Fibroblast of lung (primary cell): ENCODE measurements at regions not wholly inside any gene's neighbourhood (a gene's known extent, or its start where the extent isn't known, plus 50 kb on each side); places are given as distances from the start of the nearest gene placed in this dataset.
A peak's percentile ranks its signal among the peaks of the same experiment; 100 is the strongest.

Experiments
- DNase-seq, 2 donors: peaks; one replicate each; pipeline versions ENCODE4 v3.0.0 to v3.0.0-alpha.2; 2010; ENCODE audit warnings: low read depth in 2 of 2
- H2AFZ ChIP-seq: 2 replicates; pipeline ENCODE4 v1.5.1; 2012; ENCODE audit warnings: low read length, control low read depth, inconsistent platforms
- H3K27ac ChIP-seq: 2 replicates; pipeline ENCODE4 v1.5.1; 2011; ENCODE audit warnings: low read length, control low read depth; ENCODE audit not compliant: insufficient read depth
- H3K27me3 ChIP-seq: 2 replicates; pipeline ENCODE4 v1.5.1; 2011; ENCODE audit warnings: mild to moderate bottlenecking, low read length; ENCODE audit not compliant: control insufficient read depth, insufficient read depth
- H3K36me3 ChIP-seq: 2 replicates; pipeline ENCODE4 v1.5.1; 2011; ENCODE audit warnings: low read length; ENCODE audit not compliant: control insufficient read depth, insufficient read depth
- H3K4me1 ChIP-seq: 2 replicates; pipeline ENCODE4 v1.5.1; 2011; ENCODE audit warnings: low read length; ENCODE audit not compliant: control insufficient read depth, insufficient read depth; ENCODE audit errors: extremely low read depth
- H3K4me2 ChIP-seq: 2 replicates; pipeline ENCODE4 v1.5.1; 2011; ENCODE audit warnings: low read length, control low read depth; ENCODE audit not compliant: insufficient read depth; ENCODE audit errors: extremely low read depth
- H3K4me3 ChIP-seq, 4 experiments: fragments of 200-600 bp in 1 of 4; sonication (generic) in 1 of 4; replicated peaks in 1 of 4; 2 replicates each; pipeline ENCODE4 v1.5.1; 2011 to 2016; ENCODE audit warnings: low read length in 4 of 4, low read depth in 3 of 4, mild to moderate bottlenecking in 3 of 4, control low read depth in 2 of 4, inconsistent platforms in 1 of 4, mixed read lengths in 1 of 4; ENCODE audit not compliant: insufficient read depth in 1 of 4; ENCODE audit errors: control extremely low read depth in 1 of 4
- H3K79me2 ChIP-seq: 2 replicates; pipeline ENCODE4 v1.5.1; 2012; ENCODE audit warnings: mild to moderate bottlenecking, low read length, inconsistent platforms; ENCODE audit not compliant: control insufficient read depth, insufficient read depth
- H3K9ac ChIP-seq: 2 replicates; pipeline ENCODE4 v1.5.1; 2011; ENCODE audit warnings: mild to moderate bottlenecking, low read length, control low read depth; ENCODE audit not compliant: insufficient read depth
- H3K9me3 ChIP-seq: 2 replicates; pipeline ENCODE4 v1.5.1; 2012; ENCODE audit warnings: low read depth, low read length; ENCODE audit not compliant: control insufficient read depth, insufficient read depth
- H4K20me1 ChIP-seq: 2 replicates; pipeline ENCODE4 v1.5.1; 2011; ENCODE audit warnings: low read length; ENCODE audit not compliant: control insufficient read depth, insufficient read depth; ENCODE audit errors: extremely low read depth
- EZH2 ChIP-seq: IDR thresholded peaks from 2 replicates; pipeline ENCODE4 v1.5.1; 2012; ENCODE audit warnings: low read length, control low read depth, mild to moderate bottlenecking; ENCODE audit errors: missing control alignments
- TF ChIP-seq, protein P1 (sequence below), 2 donors: IDR thresholded peaks in 1 of 2; conservative IDR thresholded peaks in 1 of 2; 1 replicate in 1 of 2; 2 replicates in 1 of 2; pipeline ENCODE4 v1.5.1; 2011 to 2012; ENCODE audit warnings: low read length in 2 of 2, control low read depth in 1 of 2, inconsistent platforms in 1 of 2, low read depth in 1 of 2, mild to moderate bottlenecking in 1 of 2

DNA sequence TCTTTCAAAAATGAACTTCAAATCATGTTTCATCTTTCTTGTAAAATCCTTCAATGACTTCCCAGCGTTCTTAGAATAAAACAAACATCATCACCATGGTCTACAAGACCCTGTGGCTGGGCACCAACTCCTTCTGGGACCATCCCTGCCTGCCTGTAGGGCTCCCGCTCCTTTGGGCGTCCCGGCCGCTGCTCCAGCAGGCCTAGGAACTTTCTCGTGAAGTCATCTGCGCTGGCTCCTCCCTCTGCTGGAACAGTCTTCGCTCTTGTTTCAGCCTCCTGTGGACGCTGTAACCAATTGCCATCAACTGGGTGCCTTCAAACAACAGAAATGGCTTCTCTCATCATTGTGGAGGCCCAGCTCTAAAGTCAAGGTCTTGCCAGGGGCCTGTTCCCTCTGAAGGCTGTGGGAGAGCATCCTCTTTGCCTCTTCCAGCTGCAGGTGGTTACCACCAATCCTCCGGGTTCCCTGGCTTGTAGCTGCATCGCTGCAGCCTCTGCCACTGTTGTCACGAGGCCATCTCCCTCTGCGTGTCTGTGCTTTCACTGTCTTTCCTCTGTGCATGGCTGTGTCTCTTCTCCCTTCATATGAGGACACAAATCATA, 185.5 kb upstream of the SDK2 start:
- H3K4me2 ChIP-seq, result no peak overlapping the region
- no peak overlapping the region for H2AFZ ChIP-seq
- H3K9me3 ChIP-seq, result no peaks in the 10 kb centered on the region
- no peak for TF ChIP-seq EZH2
- TF ChIP-seq, protein P1, sequence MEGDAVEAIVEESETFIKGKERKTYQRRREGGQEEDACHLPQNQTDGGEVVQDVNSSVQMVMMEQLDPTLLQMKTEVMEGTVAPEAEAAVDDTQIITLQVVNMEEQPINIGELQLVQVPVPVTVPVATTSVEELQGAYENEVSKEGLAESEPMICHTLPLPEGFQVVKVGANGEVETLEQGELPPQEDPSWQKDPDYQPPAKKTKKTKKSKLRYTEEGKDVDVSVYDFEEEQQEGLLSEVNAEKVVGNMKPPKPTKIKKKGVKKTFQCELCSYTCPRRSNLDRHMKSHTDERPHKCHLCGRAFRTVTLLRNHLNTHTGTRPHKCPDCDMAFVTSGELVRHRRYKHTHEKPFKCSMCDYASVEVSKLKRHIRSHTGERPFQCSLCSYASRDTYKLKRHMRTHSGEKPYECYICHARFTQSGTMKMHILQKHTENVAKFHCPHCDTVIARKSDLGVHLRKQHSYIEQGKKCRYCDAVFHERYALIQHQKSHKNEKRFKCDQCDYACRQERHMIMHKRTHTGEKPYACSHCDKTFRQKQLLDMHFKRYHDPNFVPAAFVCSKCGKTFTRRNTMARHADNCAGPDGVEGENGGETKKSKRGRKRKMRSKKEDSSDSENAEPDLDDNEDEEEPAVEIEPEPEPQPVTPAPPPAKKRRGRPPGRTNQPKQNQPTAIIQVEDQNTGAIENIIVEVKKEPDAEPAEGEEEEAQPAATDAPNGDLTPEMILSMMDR (conservative IDR thresholded peaks at IDR 0.05 in 1 of 2, IDR thresholded peaks at IDR 0.05 in 1 of 2; ENCODE audit: low read depth in 1 of 2, low read length in 2 of 2), result no peak
- no peak overlapping the region for H3K4me3 ChIP-seq
- H3K9ac ChIP-seq, result no peak overlapping the region
- no peaks in the 10 kb centered on the region for H3K4me1 ChIP-seq
- no peaks in the 10 kb centered on the region for H3K27me3 ChIP-seq
- DNase-seq, result no peak
- no peaks in the 10 kb centered on the region for H4K20me1 ChIP-seq
- no peaks in the 10 kb centered on the region for H3K79me2 ChIP-seq
- H3K27ac ChIP-seq, result no peak overlapping the region
- no peaks in the 10 kb centered on the region for H3K36me3 ChIP-seq

DNA sequence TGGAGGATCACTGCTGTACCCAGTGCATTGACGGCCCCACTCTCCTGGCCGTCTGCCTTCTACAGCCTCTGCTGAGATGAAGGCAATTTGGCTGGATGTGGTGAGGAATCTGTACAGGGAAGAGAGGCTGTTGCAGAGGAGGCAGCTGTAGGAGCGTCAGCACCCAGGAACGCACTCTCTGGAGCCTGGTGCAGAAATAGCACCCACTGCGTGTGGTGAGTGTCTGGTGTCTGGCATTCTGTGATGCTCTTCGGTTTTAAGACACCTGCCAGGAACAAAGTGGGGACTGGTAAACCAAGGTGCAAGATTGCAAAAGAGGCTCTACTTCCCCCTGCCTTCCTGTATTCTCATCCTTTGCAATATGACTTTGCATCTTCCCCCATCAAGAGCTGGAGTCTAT, 187.5 kb upstream of the SDK2 start:
- H3K9me3 ChIP-seq, result no peaks in the 10 kb centered on the region
- no peak overlapping the region for H3K27ac ChIP-seq
- no peak overlapping the region for H3K4me3 ChIP-seq
- no peaks in the 10 kb centered on the region for H3K4me1 ChIP-seq
- H3K4me2 ChIP-seq, result no peak overlapping the region
- no peaks in the 10 kb centered on the region for H3K36me3 ChIP-seq
- no peak for DNase-seq
- H3K27me3 ChIP-seq, result no peaks in the 10 kb centered on the region
- H4K20me1 ChIP-seq, result no peaks in the 10 kb centered on the region
- H3K9ac ChIP-seq, result no peak overlapping the region
- no peaks in the 10 kb centered on the region for H3K79me2 ChIP-seq
- no peak for TF ChIP-seq EZH2
- TF ChIP-seq, protein P1 (conservative IDR thresholded peaks at IDR 0.05 in 1 of 2, IDR thresholded peaks at IDR 0.05 in 1 of 2; ENCODE audit: low read depth in 1 of 2, low read length in 2 of 2), result no peak
- H2AFZ ChIP-seq, result no peak overlapping the region

DNA sequence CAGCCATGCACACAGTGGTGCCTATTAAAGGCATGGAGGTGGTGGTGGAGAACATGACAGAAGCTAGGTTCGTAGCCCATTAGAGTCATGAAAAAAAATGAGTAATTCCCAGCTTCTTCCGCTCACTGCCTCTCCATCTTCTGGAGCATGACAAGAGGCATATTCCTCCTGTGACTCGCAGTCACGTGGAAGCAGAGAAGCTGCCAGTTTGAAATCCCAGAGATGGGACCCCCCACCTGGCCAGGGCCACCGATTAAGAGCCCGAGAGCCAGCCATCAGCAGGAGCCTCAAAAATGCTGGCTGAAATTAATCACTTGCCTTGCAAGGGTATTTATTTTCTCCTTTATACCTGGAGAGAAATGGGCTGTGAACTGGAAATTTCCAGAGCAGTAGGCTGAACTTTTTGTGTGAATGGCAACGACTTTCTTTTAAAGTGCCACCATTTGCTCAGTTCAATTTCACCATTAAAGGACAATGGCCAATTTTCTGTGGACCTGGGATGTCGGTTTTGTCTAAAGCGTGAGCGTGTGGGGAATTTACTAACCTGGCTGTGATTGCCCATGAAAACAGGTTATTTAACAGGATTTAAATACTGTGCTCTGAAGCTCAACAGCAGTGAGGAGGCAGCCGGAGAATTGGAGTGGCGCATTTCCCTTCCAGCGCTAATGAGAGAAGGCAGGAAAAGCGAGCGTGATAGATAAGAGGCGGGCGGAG, 189.7 kb upstream of the SDK2 start:
- Histone ChIP-seq H3K9me3 (no peaks in the 10 kb centered on the region), H3K27ac (no peak overlapping the region), H3K79me2 (no peaks in the 10 kb centered on the region), H3K4me2 (no peak overlapping the region), H3K4me3 (no peak overlapping the region), H3K9ac (no peak overlapping the region), H2AFZ (no peak overlapping the region), H3K27me3 (no peaks in the 10 kb centered on the region), H3K4me1 (no peaks in the 10 kb centered on the region), H4K20me1 (no peaks in the 10 kb centered on the region), H3K36me3 (no peaks in the 10 kb centered on the region)
- TF ChIP-seq, protein P1 (conservative IDR thresholded peaks at IDR 0.05 in 1 of 2, IDR thresholded peaks at IDR 0.05 in 1 of 2; ENCODE audit: low read depth in 1 of 2, low read length in 2 of 2), result no peak
- TF ChIP-seq EZH2, result no peak
- peak in 1 of 2 donors; percentile 4 for DNase-seq
